Progenitor cell of endocrine pancreas (in vitro differentiated cells): ENCODE measurements at regions not wholly inside any gene's neighbourhood (a gene's known extent, or its start where the extent isn't known, plus 50 kb on each side); places are given as distances from the start of the nearest gene placed in this dataset.

Experiments used
- DNase-seq: peaks from one replicate; pipeline ENCODE4 v3.0.0; 2021; ENCODE audit warnings: low spot score; ENCODE audit not compliant: unreplicated experiment
- H3K27ac Mint-ChIP-seq: 2 replicates; pipeline ENCODE4 v1.8.0; 2021; ENCODE audit warnings: mild to moderate bottlenecking, moderate library complexity, mixed read lengths
- H3K27me3 Mint-ChIP-seq: 2 replicates; pipeline ENCODE4 v1.8.0; 2021; ENCODE audit warnings: mixed read lengths
- H3K36me3 Mint-ChIP-seq: 2 replicates; pipeline ENCODE4 v1.8.0; 2022; ENCODE audit warnings: mixed read lengths; ENCODE audit not compliant: insufficient read depth
- H3K4me1 Mint-ChIP-seq: 2 replicates; pipeline ENCODE4 v1.8.0; 2021; ENCODE audit warnings: low read depth, mixed read lengths
- H3K4me3 Mint-ChIP-seq: 2 replicates; pipeline ENCODE4 v1.8.0; 2021; ENCODE audit warnings: low read depth, mild to moderate bottlenecking, moderate library complexity, mixed read lengths
- H3K9me3 Mint-ChIP-seq: 2 replicates; pipeline ENCODE4 v1.8.0; 2021; ENCODE audit warnings: low read depth, mixed read lengths
- CTCF ChIP-seq: fragments of 200-600 bp; sonication (generic); IDR thresholded peaks from one replicate; pipeline ENCODE4 v1.5.0; 2021; ENCODE audit warnings: antibody characterized with exemption, mild to moderate bottlenecking; ENCODE audit not compliant: unreplicated experiment

- Mint-ChIP-seq H3K4me3 (no peak overlapping the region), H3K4me1 (peaks cover 9% of the 10 kb centered on the region), H3K27me3 (no peaks in the 10 kb centered on the region), H3K27ac (no peak overlapping the region), H3K36me3 (no peaks in the 10 kb centered on the region), H3K9me3 (no peaks in the 10 kb centered on the region)
- TF ChIP-seq CTCF, result no peak
- no peak for DNase-seq
Measured at GRCh38 chr20:46838011-46838410, 56.6 kb upstream of the EYA2 start.

- no peaks in the 10 kb centered on the region for H3K36me3 Mint-ChIP-seq
- H3K4me3 Mint-ChIP-seq, result no peak overlapping the region
- DNase-seq, result no peak
- peaks cover 9% of the 10 kb centered on the region for H3K4me1 Mint-ChIP-seq
- H3K27ac Mint-ChIP-seq, result no peak overlapping the region
- H3K27me3 Mint-ChIP-seq, result no peaks in the 10 kb centered on the region
- no peak for TF ChIP-seq CTCF
- H3K9me3 Mint-ChIP-seq, result peaks cover 4% of the 10 kb centered on the region
Measured at GRCh38 chr20:46840054-46840729, 54.5 kb upstream of the EYA2 start.
